GM18873 (cell line): ENCODE measurements at regions not wholly inside any gene's neighbourhood (a gene's known extent, or its start where the extent isn't known, plus 50 kb on each side); places are given as distances from the start of the nearest gene placed in this dataset.

ENCODE experiments used
- ATAC-seq: cut with Tn5 transposase; IDR thresholded peaks from one replicate; pipeline ENCODE4 v1.9.1; 2021; ENCODE audit warnings: mild to moderate bottlenecking, moderate library complexity, moderate number of reproducible peaks; ENCODE audit not compliant: unreplicated experiment, low FRiP score

GRCh38 chr15:69623392-69624154 lies 171.0 kb downstream of the RPLP1 start:
- ATAC-seq: no peak

GRCh38 chr15:69624155-69624520 lies 171.5 kb downstream of the RPLP1 start:
- no peak for ATAC-seq

- ATAC-seq: no peak
These were observed 172.2 kb downstream of the RPLP1 start for GRCh38 chr15:69624816-69625215.

GRCh38 chr15:69625328-69625727 lies 172.7 kb downstream of the RPLP1 start:
- no peak for ATAC-seq

- ATAC-seq: no peak
These were observed 173.8 kb downstream of the RPLP1 start for GRCh38 chr15:69626095-69627066.

GRCh38 chr15:69627548-69628158 lies 175.0 kb downstream of the RPLP1 start:
- no peak for ATAC-seq

GRCh38 chr15:69628256-69629093 lies 175.9 kb downstream of the RPLP1 start:
- no peak for ATAC-seq

- ATAC-seq: no peak
These were observed 177.1 kb downstream of the RPLP1 start for GRCh38 chr15:69629631-69630161.

- ATAC-seq: no peak
These were observed 178.4 kb downstream of the RPLP1 start for GRCh38 chr15:69631005-69631404.

- ATAC-seq: no peak
These were observed 179.4 kb downstream of the RPLP1 start for GRCh38 chr15:69631978-69632377.

GRCh38 chr15:69634860-69635259 lies 182.2 kb downstream of the RPLP1 start:
- no peak for ATAC-seq

- no peak for ATAC-seq
These were observed 183.7 kb downstream of the RPLP1 start for GRCh38 chr15:69636169-69636915.

GRCh38 chr15:69637818-69638217 lies 185.2 kb downstream of the RPLP1 start:
- no peak for ATAC-seq

- no peak for ATAC-seq
These were observed 190.9 kb downstream of the RPLP1 start for GRCh38 chr15:69643476-69643875.

GRCh38 chr15:69643971-69644370 lies 191.4 kb downstream of the RPLP1 start:
- no peak for ATAC-seq

- no peak for ATAC-seq
These were observed 192.3 kb downstream of the RPLP1 start for GRCh38 chr15:69644876-69645275.

- ATAC-seq: no peak
These were observed 194.5 kb downstream of the RPLP1 start for GRCh38 chr15:69647142-69647513.

GRCh38 chr15:69648212-69648611 lies 195.6 kb downstream of the RPLP1 start:
- no peak for ATAC-seq
